ENCODE measurements at regions not wholly inside any gene's neighbourhood (a gene's known extent, or its start where the extent isn't known, plus 50 kb on each side); places are given as distances from the start of the nearest gene placed in this dataset.

DNA sequence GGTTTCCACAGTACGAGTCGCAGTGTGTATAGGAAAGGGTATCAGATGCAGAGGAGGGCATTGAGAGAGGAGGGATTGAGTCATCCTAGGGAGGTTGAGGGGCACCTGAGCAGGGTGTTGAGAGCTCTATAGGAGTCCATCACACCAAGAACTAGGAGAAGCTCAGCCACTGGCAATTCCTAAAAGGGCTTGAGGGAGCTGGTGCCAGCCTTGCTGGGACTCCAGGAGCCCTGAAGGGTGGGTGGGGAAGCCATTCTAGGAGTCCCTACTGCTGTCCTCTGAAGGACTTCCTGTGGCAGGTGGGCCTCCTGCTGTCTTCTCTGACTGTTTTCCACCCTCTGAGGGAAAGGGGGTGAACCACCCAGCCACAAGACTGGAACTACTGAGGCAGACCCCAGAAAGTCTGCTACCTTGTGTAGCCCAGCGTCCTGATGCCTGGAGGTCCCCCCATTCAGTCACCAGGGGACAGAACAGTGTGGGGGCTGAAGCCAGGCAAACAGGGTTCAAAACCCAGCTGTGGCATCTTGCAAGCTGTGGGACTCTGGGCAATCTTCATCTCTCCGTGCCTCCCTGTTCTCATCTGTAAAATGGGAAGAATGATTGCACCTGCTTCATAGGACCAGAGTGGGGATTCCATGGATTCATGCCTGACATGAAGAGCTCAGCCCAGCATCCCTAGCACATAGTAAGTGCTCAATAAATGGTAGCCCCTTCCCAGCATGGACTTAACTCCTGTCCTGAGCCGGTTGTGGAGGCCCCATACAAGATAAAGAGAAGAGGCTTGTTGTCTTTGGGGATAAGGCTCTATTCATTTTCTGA is 149.5 kb downstream of the C9orf50 start:
- Histone ChIP-seq H3K27ac (replicated peaks) (no peak overlapping the region), H3K27me3 (ENCODE audit: insufficient read depth, poor library complexity, severe bottlenecking) (no peaks in the 10 kb centered on the region), H3K4me3 (replicated peaks; ENCODE audit: insufficient read depth, low read length) (no peak overlapping the region)
- TF ChIP-seq GABPA (IDR thresholded peaks at IDR 0.05; ENCODE audit: low read depth), result no peak
- no peak for TF ChIP-seq SPI1 (IDR thresholded peaks at IDR 0.05; ENCODE audit: borderline replicate concordance, low read depth)
- TF ChIP-seq, protein P1, sequence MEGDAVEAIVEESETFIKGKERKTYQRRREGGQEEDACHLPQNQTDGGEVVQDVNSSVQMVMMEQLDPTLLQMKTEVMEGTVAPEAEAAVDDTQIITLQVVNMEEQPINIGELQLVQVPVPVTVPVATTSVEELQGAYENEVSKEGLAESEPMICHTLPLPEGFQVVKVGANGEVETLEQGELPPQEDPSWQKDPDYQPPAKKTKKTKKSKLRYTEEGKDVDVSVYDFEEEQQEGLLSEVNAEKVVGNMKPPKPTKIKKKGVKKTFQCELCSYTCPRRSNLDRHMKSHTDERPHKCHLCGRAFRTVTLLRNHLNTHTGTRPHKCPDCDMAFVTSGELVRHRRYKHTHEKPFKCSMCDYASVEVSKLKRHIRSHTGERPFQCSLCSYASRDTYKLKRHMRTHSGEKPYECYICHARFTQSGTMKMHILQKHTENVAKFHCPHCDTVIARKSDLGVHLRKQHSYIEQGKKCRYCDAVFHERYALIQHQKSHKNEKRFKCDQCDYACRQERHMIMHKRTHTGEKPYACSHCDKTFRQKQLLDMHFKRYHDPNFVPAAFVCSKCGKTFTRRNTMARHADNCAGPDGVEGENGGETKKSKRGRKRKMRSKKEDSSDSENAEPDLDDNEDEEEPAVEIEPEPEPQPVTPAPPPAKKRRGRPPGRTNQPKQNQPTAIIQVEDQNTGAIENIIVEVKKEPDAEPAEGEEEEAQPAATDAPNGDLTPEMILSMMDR (IDR thresholded peaks at IDR 0.05; ENCODE audit: insufficient read depth, low read length), result no peak
- TF ChIP-seq POLR2AphosphoS5 (IDR thresholded peaks at IDR 0.05; ENCODE audit: low read depth), result no peak
- TF ChIP-seq, protein P2, sequence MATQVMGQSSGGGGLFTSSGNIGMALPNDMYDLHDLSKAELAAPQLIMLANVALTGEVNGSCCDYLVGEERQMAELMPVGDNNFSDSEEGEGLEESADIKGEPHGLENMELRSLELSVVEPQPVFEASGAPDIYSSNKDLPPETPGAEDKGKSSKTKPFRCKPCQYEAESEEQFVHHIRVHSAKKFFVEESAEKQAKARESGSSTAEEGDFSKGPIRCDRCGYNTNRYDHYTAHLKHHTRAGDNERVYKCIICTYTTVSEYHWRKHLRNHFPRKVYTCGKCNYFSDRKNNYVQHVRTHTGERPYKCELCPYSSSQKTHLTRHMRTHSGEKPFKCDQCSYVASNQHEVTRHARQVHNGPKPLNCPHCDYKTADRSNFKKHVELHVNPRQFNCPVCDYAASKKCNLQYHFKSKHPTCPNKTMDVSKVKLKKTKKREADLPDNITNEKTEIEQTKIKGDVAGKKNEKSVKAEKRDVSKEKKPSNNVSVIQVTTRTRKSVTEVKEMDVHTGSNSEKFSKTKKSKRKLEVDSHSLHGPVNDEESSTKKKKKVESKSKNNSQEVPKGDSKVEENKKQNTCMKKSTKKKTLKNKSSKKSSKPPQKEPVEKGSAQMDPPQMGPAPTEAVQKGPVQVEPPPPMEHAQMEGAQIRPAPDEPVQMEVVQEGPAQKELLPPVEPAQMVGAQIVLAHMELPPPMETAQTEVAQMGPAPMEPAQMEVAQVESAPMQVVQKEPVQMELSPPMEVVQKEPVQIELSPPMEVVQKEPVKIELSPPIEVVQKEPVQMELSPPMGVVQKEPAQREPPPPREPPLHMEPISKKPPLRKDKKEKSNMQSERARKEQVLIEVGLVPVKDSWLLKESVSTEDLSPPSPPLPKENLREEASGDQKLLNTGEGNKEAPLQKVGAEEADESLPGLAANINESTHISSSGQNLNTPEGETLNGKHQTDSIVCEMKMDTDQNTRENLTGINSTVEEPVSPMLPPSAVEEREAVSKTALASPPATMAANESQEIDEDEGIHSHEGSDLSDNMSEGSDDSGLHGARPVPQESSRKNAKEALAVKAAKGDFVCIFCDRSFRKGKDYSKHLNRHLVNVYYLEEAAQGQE (IDR thresholded peaks at IDR 0.05; ENCODE audit: insufficient replicate concordance, low read depth), result no peak
- DNase-seq (ENCODE audit: low read depth in 1 of 2, low spot score in 1 of 2), result no peak

DNA sequence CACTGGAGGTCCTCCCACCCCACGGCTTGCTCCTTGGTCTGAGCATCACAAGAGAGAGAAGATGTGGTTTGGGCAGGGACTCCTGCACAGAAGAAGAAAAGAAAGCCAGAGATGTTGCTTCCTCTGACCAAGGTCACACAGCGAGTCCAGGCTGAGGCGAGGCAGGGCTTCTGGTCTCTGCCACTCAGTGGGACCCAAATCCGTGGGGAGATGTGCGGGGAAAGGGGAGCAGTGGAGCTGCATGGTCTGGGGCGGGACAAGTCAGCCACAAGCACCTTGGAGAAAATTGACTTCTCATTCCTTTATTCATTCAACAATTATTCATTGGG is 150.9 kb downstream of the C9orf50 start:
- no peak overlapping the region for H3K4me3 ChIP-seq (replicated peaks; ENCODE audit: insufficient read depth, low read length)
- DNase-seq (ENCODE audit: low read depth in 1 of 2, low spot score in 1 of 2), result no peak
- no peaks in the 10 kb centered on the region for H3K27me3 ChIP-seq (ENCODE audit: insufficient read depth, poor library complexity, severe bottlenecking)
- no peak overlapping the region for H3K27ac ChIP-seq (replicated peaks)
- TF ChIP-seq, protein P1 (IDR thresholded peaks at IDR 0.05; ENCODE audit: insufficient read depth, low read length), result no peak
- TF ChIP-seq, protein P2 (IDR thresholded peaks at IDR 0.05; ENCODE audit: insufficient replicate concordance, low read depth), result no peak
- TF ChIP-seq GABPA (IDR thresholded peaks at IDR 0.05; ENCODE audit: low read depth), result no peak
- no peak for TF ChIP-seq POLR2AphosphoS5 (IDR thresholded peaks at IDR 0.05; ENCODE audit: low read depth)
- no peak for TF ChIP-seq SPI1 (IDR thresholded peaks at IDR 0.05; ENCODE audit: borderline replicate concordance, low read depth)

DNA sequence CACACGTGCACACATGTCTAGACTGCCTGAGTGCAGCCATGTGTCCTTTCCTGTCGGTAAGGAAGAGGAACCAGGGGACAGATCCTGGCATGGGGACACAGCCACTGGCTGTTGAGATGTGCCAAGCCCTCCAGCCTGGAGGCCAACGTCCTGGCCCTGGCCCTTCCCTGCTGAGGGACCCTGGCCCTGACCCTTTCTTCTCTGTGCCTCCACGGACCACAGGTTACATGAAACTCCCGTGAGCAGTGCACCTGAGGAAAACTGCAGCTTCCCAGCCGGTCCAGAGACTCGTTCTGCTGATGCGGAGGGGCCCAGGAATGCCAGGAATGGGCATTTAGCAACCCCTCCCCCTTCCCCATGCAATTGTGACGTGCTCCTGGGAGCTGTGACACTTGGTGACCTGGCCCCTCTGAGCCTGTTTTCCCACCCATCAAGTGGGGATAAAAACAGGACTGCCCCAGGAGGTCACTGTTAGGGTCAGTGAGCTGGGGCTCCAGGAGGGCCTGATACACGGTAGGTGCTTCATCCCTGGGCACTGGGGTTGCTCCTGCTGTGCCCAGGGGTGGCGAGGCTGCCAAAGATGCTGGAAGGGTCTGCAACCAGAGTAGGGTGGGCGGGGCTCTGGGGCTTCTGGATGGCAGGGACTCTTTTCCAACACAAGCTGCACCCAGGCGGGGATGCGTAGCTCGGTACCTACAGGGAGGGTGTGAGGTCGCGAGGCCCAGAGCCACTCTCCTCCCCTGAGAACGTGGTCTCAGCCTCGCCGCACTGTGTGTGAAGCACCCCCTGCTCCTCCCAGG is 151.5 kb downstream of the C9orf50 start:
- peak in 1 of 2 experiments; percentile 14 for DNase-seq (ENCODE audit: low read depth in 1 of 2, low spot score in 1 of 2)
- no peak overlapping the region for H3K4me3 ChIP-seq (replicated peaks; ENCODE audit: insufficient read depth, low read length)
- H3K27me3 ChIP-seq (ENCODE audit: insufficient read depth, poor library complexity, severe bottlenecking), result no peaks in the 10 kb centered on the region
- H3K27ac ChIP-seq (replicated peaks), result no peak overlapping the region
- TF ChIP-seq SPI1 (IDR thresholded peaks at IDR 0.05; ENCODE audit: borderline replicate concordance, low read depth) (no peak), GABPA (IDR thresholded peaks at IDR 0.05; ENCODE audit: low read depth) (no peak)
- TF ChIP-seq, protein P1 (IDR thresholded peaks at IDR 0.05; ENCODE audit: insufficient read depth, low read length), result no peak

Data from HL-60 (cell line).